Prostate gland (tissue), 2 donors: ENCODE measurements at regions not wholly inside any gene's neighbourhood (a gene's known extent, or its start where the extent isn't known, plus 50 kb on each side); places are given as distances from the start of the nearest gene placed in this dataset.

Experiments used
- DNase-seq: peaks from one replicate; pipeline ENCODE4 v3.0.0-alpha.2; 2019; ENCODE audit warnings: low spot score
- H3K27ac ChIP-seq, 2 donors: fragments of 200-600 bp; sonication (generic); 2 replicates each; pipeline ENCODE4 v1.5.1; 2017 to 2019
- H3K27me3 ChIP-seq: fragments of 200-600 bp; sonication (generic); replicated peaks from 2 replicates; pipeline ENCODE4 v1.5.1; 2019; ENCODE audit not compliant: insufficient read depth
- H3K36me3 ChIP-seq, 2 donors: fragments of 200-600 bp; sonication (generic); 1 replicate in 1 of 2; 2 replicates in 1 of 2; pipeline versions ENCODE4 v1.5.1 to v1.8.1; 2017 to 2019
- H3K4me1 ChIP-seq: fragments of 200-600 bp; sonication (generic); replicated peaks from 2 replicates; pipeline ENCODE4 v1.5.1; 2019
- H3K4me3 ChIP-seq, 2 donors: fragments of 200-600 bp; sonication (generic); 2 replicates each; pipeline ENCODE4 v1.5.1; 2017 to 2019
- H3K9me3 ChIP-seq: fragments of 200-600 bp; sonication (generic); 2 replicates; pipeline ENCODE4 v1.5.1; 2017
- CTCF ChIP-seq, 4 experiments: fragments of 200-600 bp in 2 of 4; fragments of 450-650 bp in 2 of 4; sonication (generic) in 2 of 4; IDR thresholded peaks; 1 replicate in 3 of 4; 2 replicates in 1 of 4; pipeline ENCODE4 v1.5.1; 2016 to 2019; ENCODE audit warnings: antibody characterized with exemption in 4 of 4, mild to moderate bottlenecking in 2 of 4, moderate library complexity in 2 of 4
- POLR2A ChIP-seq: fragments of 450-650 bp; IDR thresholded peaks from one replicate; pipeline ENCODE4 v1.6.1; 2016; ENCODE audit warnings: antibody characterized with exemption, mild to moderate bottlenecking
- POLR2AphosphoS5 ChIP-seq: sonication (generic); formaldehyde crosslinking; IDR thresholded peaks from one replicate; pipeline ENCODE4 v1.6.1; 2017; ENCODE audit warnings: antibody characterized with exemption
- WGBS: methylation state at CpG from one replicate; pipeline ENCODE4 v1.1.5; 2018; 5-methylcytosine and 5-hydroxymethylcytosine counted together
- intact Hi-C: fragments of 100-400 bp; cut with DNase I; formaldehyde crosslinking; loops from one replicate; pipeline ENCODE4 v1.14.2; 2022

- WGBS: 94% methylated on average over 2 of the region's 2 CpGs
Observed at GRCh38 chr2:19810637-19811036, 91.1 kb downstream of the TTC32 start.

DNA sequence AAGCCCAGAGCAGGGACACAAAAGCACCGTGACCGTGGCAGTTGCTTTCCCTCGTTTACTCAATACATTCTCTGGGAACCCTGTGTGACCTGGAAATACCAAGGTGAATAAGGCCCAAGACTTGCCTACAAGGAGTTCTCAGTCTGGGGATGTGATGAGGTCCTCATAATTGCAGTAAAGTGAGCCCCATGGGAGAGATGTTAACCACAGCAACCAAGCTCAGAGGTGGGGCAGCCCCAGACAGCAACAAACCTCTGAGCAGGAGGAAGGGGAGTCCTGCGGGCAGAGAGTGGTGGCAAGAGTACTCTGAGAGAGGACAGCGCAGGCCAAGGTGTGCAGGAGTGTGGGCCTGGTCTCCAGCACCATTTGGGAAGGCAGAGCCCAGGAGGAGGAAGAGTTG, 91.6 kb downstream of the TTC32 start:
- WGBS: 86% methylated on average over 5 of the region's 5 CpGs
- intact Hi-C loops: no loop called here
- Histone ChIP-seq H3K27ac (no peak overlapping the region), H3K36me3 (no peaks in the 10 kb centered on the region), H3K4me3 (no peak overlapping the region), H3K9me3 (no peaks in the 10 kb centered on the region), H3K27me3 (no peaks in the 10 kb centered on the region), H3K4me1 (no peaks in the 10 kb centered on the region)
- TF ChIP-seq POLR2A (no peak), POLR2AphosphoS5 (no peak), CTCF (IDR thresholded peaks at IDR 0.05) (no peak)
- no peak for DNase-seq

More at GRCh38 chr2:19810637-19811036, 91.1 kb downstream of the TTC32 start:
- no peak overlapping the region for H3K4me3 ChIP-seq
- H3K36me3 ChIP-seq: no peaks in the 10 kb centered on the region
- DNase-seq: no peak
- intact Hi-C loops: no loop called here
- no peak for TF ChIP-seq POLR2AphosphoS5
- no peak overlapping the region for H3K27ac ChIP-seq
- no peaks in the 10 kb centered on the region for H3K9me3 ChIP-seq
- H3K27me3 ChIP-seq: no peaks in the 10 kb centered on the region
- H3K4me1 ChIP-seq: no peaks in the 10 kb centered on the region

DNA sequence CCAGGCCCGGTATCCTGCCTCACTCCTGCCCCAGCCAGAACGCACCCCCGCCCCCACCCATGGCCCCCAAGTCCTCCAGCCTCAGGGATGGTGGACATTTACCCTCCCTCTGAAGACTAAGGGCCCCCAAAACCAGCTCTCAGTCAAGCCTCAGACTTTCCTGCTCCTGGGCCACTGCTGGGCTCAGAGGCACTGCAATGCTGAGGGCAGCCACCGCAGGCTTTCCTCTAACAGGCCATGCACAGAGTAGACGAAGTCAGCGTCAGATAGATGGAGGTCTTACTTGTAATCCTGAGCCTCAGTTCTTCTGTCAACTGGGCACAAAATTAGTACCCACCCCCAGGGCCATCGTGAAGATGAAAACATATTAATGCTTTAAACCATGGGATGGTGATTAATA, 92.6 kb downstream of the TTC32 start:
- no peak overlapping the region for H3K4me3 ChIP-seq
- WGBS: 99% methylated on average over 7 of the region's 7 CpGs
- no peak overlapping the region for H3K27ac ChIP-seq
- no peak for DNase-seq
- intact Hi-C loops: no loop called here
- H3K27me3 ChIP-seq: no peaks in the 10 kb centered on the region
- H3K36me3 ChIP-seq: no peaks in the 10 kb centered on the region
- no peak for TF ChIP-seq POLR2A
- no peak for TF ChIP-seq POLR2AphosphoS5
- TF ChIP-seq CTCF (IDR thresholded peaks at IDR 0.05): no peak
- H3K4me1 ChIP-seq: no peaks in the 10 kb centered on the region
- no peaks in the 10 kb centered on the region for H3K9me3 ChIP-seq

DNA sequence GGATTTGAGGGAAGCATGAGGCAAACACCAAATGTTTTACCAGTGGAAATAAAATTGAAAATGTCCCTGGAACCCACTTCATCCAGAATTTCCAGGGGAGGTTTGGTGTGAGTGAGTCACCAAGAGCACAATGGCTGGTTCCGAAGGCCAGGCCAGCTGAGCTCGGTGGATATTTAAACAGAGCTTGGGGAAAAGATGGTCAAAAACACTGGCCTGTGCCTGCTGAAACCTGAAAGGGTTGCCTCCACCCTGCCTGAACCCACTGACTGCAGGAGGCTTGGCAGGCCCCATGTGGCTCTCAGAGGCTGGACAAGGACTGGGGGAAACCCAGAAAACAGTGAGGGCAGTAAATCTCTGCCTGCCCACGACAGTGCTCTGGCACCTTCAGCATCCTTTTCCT, 93.9 kb downstream of the TTC32 start:
- Histone ChIP-seq H3K27me3 (no peaks in the 10 kb centered on the region), H3K4me1 (peaks cover 2% of the 10 kb centered on the region), H3K9me3 (no peaks in the 10 kb centered on the region), H3K27ac (no peak overlapping the region), H3K36me3 (no peaks in the 10 kb centered on the region), H3K4me3 (no peak overlapping the region)
- TF ChIP-seq POLR2A: no peak
- no peak for TF ChIP-seq CTCF (IDR thresholded peaks at IDR 0.05)
- TF ChIP-seq POLR2AphosphoS5: no peak
- intact Hi-C loops: no loop called here
- DNase-seq: no peak
- 59% methylated on average over 3 of the region's 3 CpGs for WGBS

GRCh38 chr2:19807346-19807745, 94.4 kb downstream of the TTC32 start:
- TF ChIP-seq POLR2AphosphoS5 (no peak), POLR2A (no peak), CTCF (IDR thresholded peaks at IDR 0.05) (no peak)
- H3K9me3 ChIP-seq: no peaks in the 10 kb centered on the region
- intact Hi-C loops: no loop called here
- peaks cover 7% of the 10 kb centered on the region for H3K4me1 ChIP-seq
- no peaks in the 10 kb centered on the region for H3K36me3 ChIP-seq
- H3K4me3 ChIP-seq: no peak overlapping the region
- H3K27ac ChIP-seq: no peak overlapping the region
- H3K27me3 ChIP-seq: no peaks in the 10 kb centered on the region
- DNase-seq: no peak
